Esophagus mucosa (tissue), 1 donor: ENCODE measurements at regions not wholly inside any gene's neighbourhood (a gene's known extent, or its start where the extent isn't known, plus 50 kb on each side); places are given as distances from the start of the nearest gene placed in this dataset.
"Not testable (repeated sequence)": the region's sequence is repeated elsewhere in the genome, so short reads cannot be mapped to it uniquely, and the experiment has no call there.

Source experiments
- ATAC-seq: fragments of 200-7000 bp; cut with Tn5 transposase; one replicate; pipeline ENCODE4 v1.9.1; 2020
- donor health status: DM: yes; HTN: yes; CAD: no.

DNA sequence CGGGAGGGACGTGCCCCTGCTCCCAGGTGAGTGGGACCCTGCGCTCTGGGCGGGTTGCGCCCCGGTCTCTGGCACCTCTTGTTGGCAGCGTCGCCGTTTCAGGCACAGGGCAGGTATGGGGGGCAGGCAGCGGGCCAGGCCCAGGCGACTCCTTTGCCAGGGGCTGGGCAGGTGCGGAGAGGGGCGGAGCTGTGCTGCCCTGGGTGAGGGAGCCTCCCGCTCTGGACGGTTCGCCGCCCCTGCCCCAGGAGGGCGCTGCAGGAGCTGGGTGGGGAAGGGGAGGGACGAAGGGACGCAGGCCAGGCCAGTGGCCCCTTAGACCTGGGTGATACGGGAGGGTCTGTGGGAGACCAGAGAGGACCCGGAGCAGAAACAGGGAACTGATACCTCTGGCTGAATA is 663.9 kb upstream of the DEFB115 start:
- ATAC-seq: no peak

DNA sequence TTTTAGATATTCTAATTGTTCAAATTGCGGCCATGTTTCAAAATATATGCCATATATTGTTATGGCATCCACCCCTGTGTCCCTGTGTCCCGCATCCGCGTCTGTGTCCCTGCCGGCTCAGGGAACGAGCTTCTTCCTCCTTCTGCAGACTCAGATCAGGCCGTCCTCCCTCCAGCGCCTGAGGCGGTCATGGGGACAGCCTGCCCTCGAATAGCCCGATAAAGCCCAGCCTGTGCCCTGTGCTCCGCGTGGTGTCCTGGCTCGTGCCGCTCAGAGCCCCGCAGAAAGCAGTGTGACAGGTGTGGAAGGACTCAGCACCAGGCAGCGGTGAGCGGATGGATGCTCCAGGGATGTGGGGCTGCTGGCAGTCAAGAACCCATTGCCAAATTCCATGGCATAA is 663.4 kb upstream of the DEFB115 start:
- ATAC-seq: no peak

DNA sequence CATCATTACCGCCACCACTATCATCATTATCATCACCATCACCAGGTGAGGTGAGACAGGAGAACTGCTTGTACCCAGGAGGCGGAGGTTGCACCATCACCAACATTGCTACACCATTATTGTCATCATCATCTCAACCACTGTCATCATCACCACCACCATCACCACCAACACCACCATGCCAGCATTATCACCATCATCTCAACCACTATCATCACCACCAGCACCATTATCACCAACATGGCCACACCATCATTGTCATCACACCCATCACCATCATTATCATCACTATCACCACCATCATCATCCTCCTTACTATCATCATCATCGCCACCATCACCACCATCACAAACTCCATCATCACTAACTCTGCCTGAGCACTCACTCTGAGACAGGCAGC is 661.8 kb upstream of the DEFB115 start:
- no peak for ATAC-seq

DNA sequence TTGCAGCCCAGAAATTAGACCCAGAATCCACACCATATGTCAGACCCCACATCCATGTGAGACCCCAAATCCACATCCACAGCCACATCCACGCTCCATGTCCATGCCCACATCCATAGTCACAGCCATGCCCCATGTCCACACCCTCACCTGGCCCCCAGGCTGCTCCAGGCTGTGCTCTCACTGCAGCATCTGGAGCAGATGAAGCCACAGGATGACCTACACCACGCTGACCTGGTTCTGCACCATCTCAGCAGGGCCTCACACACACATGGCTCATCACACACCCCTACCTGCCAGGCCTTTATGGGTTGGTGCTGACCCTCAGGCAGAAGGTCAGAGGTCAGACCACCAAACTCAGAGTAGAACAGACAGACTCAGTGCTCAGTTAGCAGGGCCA is 660.0 kb upstream of the DEFB115 start:
- not testable (repeated sequence) for ATAC-seq

DNA sequence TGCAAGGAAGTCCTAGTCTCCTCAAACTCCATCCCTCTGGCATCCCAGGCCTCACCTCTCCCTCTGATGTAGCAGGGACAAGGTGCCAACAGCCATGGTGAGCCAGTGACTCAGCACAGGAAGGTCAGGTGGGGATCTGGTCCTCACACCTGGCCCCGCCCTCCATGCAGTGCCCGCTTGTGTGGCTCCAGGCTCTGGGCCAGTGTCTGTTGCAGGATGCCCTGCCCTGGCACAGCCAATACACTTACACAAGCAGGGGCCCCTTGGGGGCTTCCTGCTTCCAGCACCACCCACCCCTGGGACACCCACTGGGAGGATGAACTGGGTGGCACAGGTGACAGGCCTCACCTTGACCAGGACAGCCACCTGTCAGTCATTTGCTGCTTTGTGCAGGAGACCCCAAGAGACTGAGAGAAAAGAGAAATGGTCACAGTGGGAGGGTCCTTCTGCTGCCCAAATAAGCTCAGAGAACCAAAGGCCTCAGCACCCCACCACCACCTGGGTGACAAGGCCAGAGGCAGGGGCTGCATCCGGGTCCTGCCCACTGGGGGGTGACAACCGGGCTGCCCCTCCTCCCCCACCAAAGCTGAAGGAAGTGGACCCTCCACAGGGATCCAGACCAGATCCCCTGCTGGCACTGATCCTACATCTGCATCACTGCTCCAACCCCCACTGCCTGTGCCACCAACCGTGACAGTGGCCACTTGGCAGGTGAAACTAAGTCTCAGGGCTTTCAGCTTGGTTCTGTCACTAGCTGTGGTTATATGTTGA is 658.8 kb upstream of the DEFB115 start:
- no peak for ATAC-seq

DNA sequence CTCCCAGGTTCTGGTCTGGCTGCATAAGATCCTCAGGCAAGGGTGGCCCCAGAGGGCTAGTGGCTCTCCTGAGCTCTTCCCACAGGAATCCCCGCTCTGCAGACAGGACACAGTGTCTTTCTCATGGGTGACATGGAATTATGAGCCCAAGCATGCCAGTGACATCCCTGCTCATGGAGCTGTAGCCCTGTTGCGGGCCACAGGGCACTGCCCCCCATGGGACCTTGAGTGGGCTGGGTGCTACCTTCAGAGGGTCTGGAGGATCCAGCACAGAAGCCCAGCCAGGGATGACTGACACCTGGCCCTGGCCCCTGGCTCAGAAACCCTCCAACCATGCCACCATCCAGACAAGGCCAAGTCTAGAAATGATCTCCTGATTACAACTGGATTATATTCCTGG is 657.5 kb upstream of the DEFB115 start:
- no peak for ATAC-seq

DNA sequence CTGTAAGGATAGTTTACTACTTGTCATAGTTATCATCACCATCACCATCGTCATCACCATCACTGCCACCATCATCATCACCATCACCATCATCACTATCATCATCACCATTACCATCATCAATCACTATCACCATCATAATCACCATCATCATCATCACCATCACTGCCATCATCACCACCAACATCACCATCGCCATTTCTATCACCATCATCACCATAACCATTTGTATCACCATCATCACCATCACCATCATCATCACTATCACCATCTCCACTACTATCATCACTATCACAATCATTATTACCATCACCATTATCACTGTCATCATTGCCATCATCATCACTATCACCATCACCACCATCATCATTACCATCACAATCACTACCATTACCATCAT is 655.5 kb upstream of the DEFB115 start:
- ATAC-seq: no peak

DNA sequence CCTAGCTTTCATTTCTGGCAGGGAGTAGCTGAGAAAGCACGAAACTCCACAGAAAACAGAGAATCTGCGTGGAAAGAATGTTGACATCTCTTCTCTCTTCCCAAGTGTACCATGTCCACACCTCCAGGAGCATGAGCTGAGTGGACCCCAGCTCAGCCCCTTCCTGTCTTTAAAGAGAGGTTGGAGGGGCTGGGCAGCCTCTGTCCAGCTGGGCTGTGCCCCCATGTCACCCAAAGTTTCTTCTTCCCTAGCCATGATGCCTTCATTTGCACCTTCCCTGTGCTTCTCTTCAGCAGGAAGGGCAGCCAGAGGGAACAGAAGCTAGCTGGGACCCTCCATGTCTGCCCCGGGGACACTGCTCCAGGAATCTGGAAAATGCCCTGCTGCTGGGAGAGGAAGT is 655.0 kb upstream of the DEFB115 start:
- no peak for ATAC-seq

DNA sequence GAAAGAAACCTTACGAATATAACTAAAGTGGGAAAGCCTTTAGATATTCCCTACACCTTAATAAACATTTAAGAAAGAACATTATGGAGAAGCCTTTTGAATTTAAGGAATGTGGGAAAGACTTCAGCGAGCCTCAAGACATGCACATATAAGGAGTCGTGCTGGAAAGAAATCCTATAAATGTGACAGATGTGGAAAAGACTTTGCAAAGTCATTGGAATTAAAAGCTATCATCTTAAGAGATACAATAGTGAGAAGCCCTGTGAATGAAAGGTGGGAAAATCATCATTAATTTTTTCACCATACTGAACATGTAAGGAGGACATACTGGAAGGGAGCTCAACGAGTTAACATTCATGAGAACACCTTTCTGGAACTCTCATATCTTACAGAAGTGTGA is 650.5 kb upstream of the DEFB115 start:
- ATAC-seq: no peak

DNA sequence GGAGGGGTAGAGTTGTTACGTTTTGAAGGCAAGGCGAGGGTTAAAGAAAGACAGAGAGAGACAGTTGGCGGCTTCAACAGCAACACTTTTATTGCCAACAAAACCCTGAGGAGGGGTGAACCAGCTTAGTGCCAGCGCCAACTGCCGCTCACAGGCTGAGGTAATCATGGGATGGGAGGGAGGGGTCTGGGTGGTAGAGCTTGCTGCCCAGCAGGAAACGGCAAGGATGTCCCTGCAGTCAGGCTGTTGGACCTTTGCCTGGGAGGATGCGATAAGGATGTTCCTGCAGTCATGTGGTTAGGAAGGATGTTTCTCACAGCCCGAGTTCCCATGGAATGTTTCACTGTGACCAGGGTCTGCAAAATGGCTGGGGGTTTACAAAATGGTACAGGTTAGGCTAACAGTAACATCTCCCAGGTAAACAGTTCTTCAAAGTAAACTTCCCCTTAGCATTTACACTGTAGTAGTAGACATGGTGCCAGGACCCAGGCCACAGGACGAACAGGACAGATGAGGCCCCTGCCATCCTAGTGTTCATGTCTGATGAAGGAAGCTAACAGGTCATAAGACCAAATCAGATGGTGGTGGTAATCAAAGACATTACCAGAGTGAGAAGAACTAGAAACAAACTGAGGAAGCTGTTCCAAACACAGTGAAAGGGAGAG is 647.3 kb upstream of the DEFB115 start:
- no peak for ATAC-seq

DNA sequence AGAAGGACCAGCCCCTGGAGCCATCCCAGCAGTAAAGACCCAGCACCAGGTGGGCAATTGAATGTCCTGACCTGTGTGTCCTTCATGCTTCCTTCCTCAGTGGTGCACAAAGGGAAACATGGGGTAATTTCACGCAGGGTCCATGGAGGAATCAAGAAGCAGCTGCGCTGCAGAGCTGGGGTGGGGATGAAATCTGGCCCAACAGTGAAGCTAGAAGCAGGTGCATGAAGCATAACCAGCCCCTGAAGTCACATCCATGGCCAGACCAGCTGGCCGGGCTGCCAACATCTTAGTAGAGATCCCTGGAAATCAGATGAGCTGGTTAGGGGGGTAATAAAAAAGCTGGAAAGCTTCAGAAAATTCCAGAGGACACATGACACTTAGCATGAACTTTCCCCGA is 646.7 kb upstream of the DEFB115 start:
- ATAC-seq: no peak

DNA sequence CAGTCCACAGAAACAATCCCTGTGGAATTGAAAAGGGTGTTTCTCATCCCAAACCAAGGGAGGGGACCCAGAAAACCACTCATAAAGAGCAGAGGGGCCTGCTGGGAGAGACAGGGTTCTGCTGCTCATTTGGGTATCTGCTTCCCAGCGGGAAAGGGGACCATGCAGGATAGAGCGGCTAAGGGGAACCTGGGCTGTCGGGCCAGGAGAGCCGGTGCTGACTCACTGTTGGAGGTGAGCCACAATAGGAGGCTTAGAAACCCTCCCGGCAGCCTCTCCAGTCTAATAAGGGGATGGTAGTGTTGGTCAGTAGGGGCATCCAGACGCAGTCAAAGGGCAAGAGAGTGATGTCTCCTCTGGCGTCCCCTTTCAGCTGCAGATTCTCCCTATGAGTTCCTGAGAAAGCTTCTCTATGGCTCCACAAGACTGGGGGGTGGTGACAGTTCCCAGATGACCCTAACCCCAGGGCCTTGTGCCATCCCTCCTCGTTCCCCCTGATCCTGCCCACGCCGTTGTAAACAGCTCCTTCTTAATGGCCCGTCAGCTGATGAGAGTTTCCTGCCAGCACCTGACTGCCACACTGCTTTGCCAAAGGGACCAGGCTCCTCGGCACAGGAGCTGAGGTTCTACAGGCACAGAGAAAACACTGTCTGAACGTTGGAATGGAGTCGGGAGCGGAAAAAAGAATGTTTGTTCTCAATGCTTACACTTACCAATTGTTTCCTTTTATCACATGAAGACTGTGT is 646.1 kb upstream of the DEFB115 start:
- no peak for ATAC-seq

DNA sequence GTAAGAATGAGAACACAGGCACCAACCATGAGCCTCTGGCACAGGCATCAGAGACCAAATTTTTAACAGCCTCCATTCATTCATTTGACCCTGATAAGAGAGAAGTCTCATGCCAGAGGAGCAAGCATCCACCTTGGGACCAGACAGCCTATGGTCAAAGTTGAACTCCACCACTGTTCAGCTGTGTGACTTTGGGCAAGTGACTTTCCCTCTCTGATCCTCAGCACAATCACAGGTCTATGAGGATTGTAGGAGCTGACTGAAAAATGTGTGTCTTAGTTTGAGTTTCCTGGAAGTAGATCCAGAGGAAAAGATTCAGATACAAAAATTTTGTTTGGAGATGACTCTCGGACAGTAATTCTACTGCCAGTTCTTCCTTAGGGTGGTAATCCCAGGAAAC is 645.1 kb upstream of the DEFB115 start:
- ATAC-seq: no peak

DNA sequence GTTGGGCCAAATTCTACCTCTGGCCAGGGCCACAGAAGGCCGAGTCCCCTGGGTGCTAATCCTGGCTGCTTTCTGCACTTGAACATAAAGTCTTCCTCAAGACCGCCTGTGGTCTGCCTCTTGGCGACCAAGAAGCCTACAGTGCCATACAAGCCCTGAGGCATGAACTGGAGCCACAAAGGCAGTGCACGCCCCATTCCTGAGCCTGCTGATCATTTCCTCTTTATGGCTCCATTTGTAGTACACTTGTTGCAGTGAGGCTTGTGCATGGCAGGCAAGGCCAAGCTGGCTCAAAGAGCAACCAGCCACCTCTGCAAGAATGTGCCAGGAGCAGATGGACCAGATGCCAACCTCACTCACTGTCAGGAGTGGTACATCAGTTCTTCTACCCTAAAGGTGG is 636.1 kb upstream of the DEFB115 start:
- ATAC-seq: not testable (repeated sequence)

DNA sequence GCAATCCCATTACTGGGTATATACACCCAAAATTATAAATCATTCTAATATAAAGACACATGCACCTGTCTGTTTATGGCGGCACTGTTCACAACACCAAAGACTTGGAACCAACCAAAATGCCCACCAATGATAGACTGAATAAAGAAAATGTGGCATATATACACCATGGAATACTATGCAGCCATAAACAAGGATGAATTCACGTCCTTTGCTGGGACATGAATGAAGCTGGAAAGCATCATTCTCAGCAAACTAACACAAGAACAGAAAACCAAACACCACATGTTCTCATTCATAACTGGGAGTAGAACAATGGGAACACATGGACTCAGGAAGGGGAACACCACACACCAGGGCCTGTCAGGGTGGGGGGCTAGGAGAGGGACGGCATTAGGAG is 633.2 kb upstream of the DEFB115 start:
- not testable (repeated sequence) for ATAC-seq

DNA sequence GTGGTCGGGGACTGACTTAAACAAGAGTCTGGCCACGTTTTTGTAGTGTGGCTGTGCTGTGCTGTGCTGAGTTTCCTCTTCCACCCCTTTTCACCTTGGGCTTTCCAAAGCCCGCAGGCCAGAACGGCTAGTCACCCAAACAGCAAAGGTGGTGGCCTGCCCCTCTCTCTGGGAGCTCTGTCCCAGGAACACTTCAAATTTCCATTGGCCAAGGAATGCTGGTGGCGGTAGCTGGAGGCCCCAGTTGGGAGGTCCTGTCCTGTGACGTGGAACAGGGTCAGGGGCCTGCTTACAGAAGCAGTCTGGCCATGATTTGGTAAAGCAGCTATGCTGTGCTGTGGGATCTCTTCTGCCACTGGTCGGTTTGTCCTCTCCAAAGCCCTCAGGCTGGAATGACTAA is 628.1 kb upstream of the DEFB115 start:
- ATAC-seq: not testable (repeated sequence)

DNA sequence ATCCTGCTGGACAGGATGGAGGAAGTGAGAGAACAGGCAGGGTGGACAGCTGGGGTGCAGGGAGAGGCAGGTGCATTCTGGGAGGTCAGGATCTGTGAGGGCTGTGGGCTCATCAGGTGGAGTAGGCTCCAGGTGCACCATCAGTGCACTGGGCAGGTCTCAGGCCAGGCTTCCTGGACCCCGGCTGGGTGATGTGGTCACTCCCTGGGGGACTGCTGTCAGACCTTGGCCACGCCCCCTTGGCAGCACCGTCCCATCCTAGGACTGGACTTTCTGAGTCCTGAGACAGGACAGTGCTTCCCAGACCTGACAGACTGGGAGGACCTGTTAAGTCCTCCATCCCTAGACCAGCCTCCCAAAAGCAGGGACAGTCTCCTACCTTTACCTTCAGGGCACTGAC is 626.7 kb upstream of the DEFB115 start:
- ATAC-seq: no peak

DNA sequence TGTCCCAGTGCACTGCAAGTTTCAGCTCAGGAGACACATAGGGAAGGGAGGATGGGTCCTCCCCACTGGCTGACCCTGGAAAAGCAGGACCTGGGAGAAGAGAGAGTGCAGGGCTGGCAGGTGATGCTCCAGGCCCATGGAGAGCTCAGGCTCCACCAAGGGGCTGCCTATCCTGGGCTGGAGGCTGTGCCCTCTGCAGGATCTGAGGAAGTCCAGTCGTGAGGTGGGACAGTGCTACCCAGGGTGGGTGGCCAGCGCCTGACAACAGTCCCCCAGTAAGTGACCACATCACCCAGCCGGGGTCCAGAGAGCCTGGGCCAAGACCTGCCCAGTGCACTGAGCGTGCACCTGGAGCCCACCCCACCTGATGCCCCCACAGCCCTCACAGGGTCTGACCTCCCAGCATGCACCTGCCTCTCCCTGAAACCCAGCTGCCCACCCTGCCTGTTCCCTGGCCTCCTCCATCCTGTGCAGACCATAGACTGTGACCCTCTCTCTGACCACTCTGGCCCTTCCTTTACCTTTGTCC is 626.1 kb upstream of the DEFB115 start:
- not testable (repeated sequence) for ATAC-seq

DNA sequence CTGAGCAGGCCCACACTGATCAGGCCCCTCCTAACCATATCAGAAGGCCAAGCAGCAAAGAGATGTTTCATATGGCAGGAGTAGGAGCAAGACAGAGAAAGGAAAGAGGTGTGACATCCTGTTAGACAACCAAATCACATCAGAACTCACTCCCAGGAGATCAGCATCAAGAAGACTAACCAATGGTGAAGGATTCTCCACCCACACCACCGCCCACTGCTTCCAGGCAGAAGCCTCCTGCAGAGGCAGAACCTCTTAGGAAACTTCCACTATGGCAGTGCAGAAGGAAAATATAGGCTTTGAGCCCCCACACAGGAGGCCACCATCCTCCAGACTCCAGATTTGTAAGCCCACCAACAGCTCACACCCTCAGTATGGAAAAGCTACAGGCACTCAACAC is 624.7 kb upstream of the DEFB115 start:
- not testable (repeated sequence) for ATAC-seq

DNA sequence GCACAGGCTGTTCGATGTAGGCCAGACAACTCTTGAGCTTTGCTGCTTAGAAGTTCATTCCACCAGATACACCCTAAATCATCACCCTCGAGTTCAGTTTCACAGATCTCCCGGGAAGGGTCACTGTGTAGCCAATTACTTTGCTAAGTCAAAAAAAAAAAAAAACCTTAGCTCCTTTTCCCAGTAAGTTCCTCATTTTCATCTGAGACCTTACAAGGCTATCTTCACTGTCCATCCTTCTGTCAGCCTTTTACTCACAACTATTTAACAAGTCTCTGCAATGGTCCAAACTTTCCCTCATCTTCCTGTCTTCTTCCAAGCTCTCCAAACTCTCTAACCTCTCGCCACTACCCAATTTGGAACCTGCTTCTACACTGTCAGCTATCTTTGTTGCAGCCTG is 615.9 kb upstream of the DEFB115 start:
- ATAC-seq: not testable (repeated sequence)

DNA sequence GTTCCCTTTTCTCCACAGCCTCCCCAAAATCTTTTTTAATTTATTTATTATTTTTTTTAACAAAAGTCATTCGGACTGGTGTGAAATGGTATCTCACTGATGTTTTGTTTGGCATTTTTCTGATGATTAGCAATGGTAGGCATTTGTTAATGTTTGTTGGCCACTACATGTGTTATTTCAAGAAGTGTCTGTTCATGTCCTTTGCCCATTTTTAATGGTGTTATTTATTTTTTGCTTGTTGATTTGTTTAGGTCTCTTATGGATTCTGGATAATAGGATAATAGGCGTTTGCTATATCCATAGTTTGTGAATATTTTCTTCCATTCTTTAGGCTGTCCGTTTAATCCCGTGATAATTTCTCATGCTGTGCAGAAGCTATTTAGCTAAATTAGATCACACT is 596.5 kb upstream of the DEFB115 start:
- ATAC-seq: not testable (repeated sequence)

DNA sequence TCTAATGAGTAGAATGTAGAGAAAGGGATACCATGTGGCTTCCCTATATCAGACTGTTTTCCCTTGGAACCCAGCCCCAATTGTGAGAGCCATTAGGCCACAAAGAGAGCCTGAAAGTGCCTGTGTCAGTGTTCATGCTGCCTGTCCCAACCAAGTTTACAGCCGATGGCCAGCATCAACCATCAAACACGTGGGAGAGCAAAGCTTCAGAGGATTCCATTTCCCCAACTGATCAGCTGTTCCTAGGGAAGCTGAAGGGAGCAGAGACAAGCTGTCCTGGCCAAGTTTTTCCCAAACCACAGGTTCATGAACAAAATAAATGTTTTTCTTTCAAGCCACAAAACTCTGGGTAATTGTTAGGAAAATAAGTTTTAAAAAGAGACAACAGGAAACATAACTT is 589.0 kb upstream of the DEFB115 start:
- not testable (repeated sequence) for ATAC-seq

DNA sequence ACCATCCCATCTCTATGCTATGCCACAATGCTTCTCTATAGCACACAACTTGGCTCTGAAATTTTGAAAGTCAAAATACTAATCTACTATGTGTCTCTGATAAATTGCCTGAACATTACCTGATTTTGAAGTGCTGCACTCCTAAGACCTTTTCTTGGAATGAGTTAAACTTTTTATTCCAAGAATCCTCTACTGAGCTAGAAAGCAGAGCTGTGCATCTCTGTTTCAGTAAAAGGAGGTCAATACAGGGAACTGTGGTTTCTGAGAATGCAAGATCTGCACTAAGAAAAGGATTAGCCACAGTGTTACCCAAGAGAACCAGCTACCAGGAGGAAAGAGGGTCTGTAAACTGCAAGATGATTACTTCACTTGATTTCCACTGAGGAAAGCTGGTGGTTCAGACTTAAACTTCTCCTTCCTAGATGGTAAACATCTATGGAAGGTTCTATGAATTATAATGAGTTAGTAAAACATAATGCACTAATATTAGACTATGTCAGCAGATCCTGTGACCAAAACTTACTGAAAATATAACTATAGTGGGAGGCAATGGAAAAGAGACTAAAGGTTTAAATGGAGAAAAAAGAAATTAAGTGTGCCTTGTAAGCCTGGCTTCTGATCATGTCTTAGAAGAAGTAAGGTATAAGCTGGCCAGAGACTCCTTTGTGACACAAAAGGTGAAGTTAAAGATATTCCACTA is 588.0 kb upstream of the DEFB115 start:
- not testable (repeated sequence) for ATAC-seq
